ENCODE measurements at regions not wholly inside any gene's neighbourhood (a gene's known extent, or its start where the extent isn't known, plus 50 kb on each side); places are given as distances from the start of the nearest gene placed in this dataset.

- TF ChIP-seq CTCF (IDR thresholded peaks at IDR 0.05) (no peak), POLR2A (IDR thresholded peaks at IDR 0.05) (no peak)
Measured at GRCh38 chr2:64303250-64303649, 150.7 kb upstream of the LGALSL start.

Measured in Peyer's patch (tissue), 4 donors.